Sigmoid colon (tissue), 6 donors: ENCODE measurements at regions not wholly inside any gene's neighbourhood (a gene's known extent, or its start where the extent isn't known, plus 50 kb on each side); places are given as distances from the start of the nearest gene placed in this dataset.

Source experiments
- DNase-seq: peaks from one replicate; pipeline ENCODE4 v3.0.0-alpha.2; 2019
- H3K27ac ChIP-seq, 4 donors: fragments of 200-600 bp; sonication (generic); one replicate each; pipeline ENCODE4 v1.5.1; 2016 to 2019; ENCODE audit warnings: mild to moderate bottlenecking in 1 of 4
- H3K27me3 ChIP-seq, 3 donors: fragments of 200-600 bp; sonication (generic); one replicate each; pipeline ENCODE4 v1.5.1; 2019; ENCODE audit warnings: mild to moderate bottlenecking in 1 of 3
- H3K36me3 ChIP-seq, 4 donors: fragments of 200-600 bp; sonication (generic); one replicate each; pipeline ENCODE4 v1.5.1; 2016 to 2019
- H3K4me1 ChIP-seq, 4 donors: fragments of 200-600 bp; sonication (generic); one replicate each; pipeline ENCODE4 v1.5.1; 2017 to 2019
- H3K4me3 ChIP-seq, 4 donors: fragments of 200-600 bp; sonication (generic); one replicate each; pipeline ENCODE4 v1.5.1; 2017 to 2019; ENCODE audit warnings: mild to moderate bottlenecking in 2 of 4, moderate library complexity in 1 of 4
- H3K9me3 ChIP-seq, 4 donors: fragments of 200-600 bp in 3 of 4; sonication (generic) in 3 of 4; one replicate each; pipeline versions ENCODE4 v1.5.1 to v1.6.1; 2013 to 2019
- CTCF ChIP-seq, 4 experiments: fragments of 450-650 bp in 3 of 4; fragments of 200-600 bp in 1 of 4; IDR thresholded peaks; one replicate each; pipeline ENCODE4 v1.5.1; 2016 to 2019; ENCODE audit warnings: antibody characterized with exemption in 4 of 4, mild to moderate bottlenecking in 3 of 4, moderate library complexity in 2 of 4
- EP300 ChIP-seq, 4 donors: sonication (generic); formaldehyde crosslinking; IDR thresholded peaks; one replicate each; pipeline ENCODE4 v1.6.1; 2017; ENCODE audit warnings: antibody characterized with exemption in 4 of 4
- POLR2A ChIP-seq, 2 donors: fragments of 450-650 bp; IDR thresholded peaks; one replicate each; pipeline ENCODE4 v1.6.1; 2016; ENCODE audit warnings: antibody characterized with exemption in 2 of 2, mild to moderate bottlenecking in 2 of 2, moderate library complexity in 2 of 2
- POLR2AphosphoS5 ChIP-seq, 4 donors: sonication (generic); formaldehyde crosslinking; IDR thresholded peaks; one replicate each; pipeline ENCODE4 v1.6.1; 2017; ENCODE audit warnings: antibody characterized with exemption in 4 of 4
- WGBS, 2 donors: extraction: QIAGEN DNeasy Blood & Tissue Kit; methylation state at CpG; one replicate each; pipeline ENCODE4 v1.1.7; 2013; 5-methylcytosine and 5-hydroxymethylcytosine counted together
- intact Hi-C: fragments of 100-400 bp; cut with DNase I; formaldehyde crosslinking; loops from one replicate; pipeline ENCODE4 v1.15.1; 2023
- donor health status: healthy with polysubstance abuse.
- donor health status: healthy.

DNA sequence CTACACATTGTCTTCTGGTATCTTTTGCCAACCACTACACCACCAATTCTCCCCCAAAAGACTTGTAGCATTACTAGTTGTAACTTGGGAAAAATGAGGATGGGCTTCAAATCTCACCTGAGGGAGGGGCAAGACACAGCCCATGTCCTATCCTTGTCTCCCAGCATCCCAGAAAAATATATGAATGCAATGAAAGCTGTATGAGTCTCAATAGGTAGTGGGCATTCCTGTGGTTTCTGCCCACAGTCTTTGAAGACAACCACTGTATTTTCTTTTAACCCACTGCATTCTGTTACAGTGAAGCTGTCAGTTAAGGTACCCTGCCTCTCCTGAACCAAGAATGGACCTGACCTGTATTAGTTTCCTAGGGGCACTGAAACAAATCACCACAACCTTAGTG lies 336.2 kb upstream of the TMPO start:
- Histone ChIP-seq H3K36me3 (no peaks in the 10 kb centered on the region), H3K4me1 (no peaks in the 10 kb centered on the region), H3K27me3 (no peaks in the 10 kb centered on the region), H3K9me3 (no peaks in the 10 kb centered on the region), H3K4me3 (no peak overlapping the region), H3K27ac (no peak overlapping the region)
- intact Hi-C loops = no loop called here
- no peak for TF ChIP-seq EP300 (IDR thresholded peaks at IDR 0.05)
- no peak for TF ChIP-seq POLR2A (IDR thresholded peaks at IDR 0.05)
- DNase-seq = no peak

- Histone ChIP-seq H3K27me3 (no peaks in the 10 kb centered on the region), H3K27ac (no peak overlapping the region), H3K4me1 (no peaks in the 10 kb centered on the region), H3K36me3 (no peaks in the 10 kb centered on the region), H3K9me3 (no peaks in the 10 kb centered on the region), H3K4me3 (no peak overlapping the region)
- no peak for DNase-seq
- WGBS, 2 donors = 81 to 82% methylated on average over 13 of the region's 13 CpGs
- TF ChIP-seq POLR2AphosphoS5 (IDR thresholded peaks at IDR 0.05) (no peak), POLR2A (IDR thresholded peaks at IDR 0.05) (no peak), CTCF (IDR thresholded peaks at IDR 0.05) (no peak), EP300 (IDR thresholded peaks at IDR 0.05) (no peak)
- intact Hi-C loops = no loop called here
Measured at GRCh38 chr12:98180603-98181002, 334.8 kb upstream of the TMPO start.

- Histone ChIP-seq H3K4me3 (no peak overlapping the region), H3K36me3 (no peaks in the 10 kb centered on the region), H3K9me3 (no peaks in the 10 kb centered on the region), H3K27ac (no peak overlapping the region), H3K27me3 (no peaks in the 10 kb centered on the region), H3K4me1 (no peaks in the 10 kb centered on the region)
- 94 to 96% methylated on average over 2 of the region's 2 CpGs for WGBS, 2 donors
- intact Hi-C loops = no loop called here
- DNase-seq = no peak
- TF ChIP-seq POLR2AphosphoS5 (IDR thresholded peaks at IDR 0.05) = no peak
- TF ChIP-seq POLR2A (IDR thresholded peaks at IDR 0.05) = no peak
- no peak for TF ChIP-seq CTCF (IDR thresholded peaks at IDR 0.05)
- TF ChIP-seq EP300 (IDR thresholded peaks at IDR 0.05) = no peak
Measured at GRCh38 chr12:98182821-98183220, 332.6 kb upstream of the TMPO start.

DNA sequence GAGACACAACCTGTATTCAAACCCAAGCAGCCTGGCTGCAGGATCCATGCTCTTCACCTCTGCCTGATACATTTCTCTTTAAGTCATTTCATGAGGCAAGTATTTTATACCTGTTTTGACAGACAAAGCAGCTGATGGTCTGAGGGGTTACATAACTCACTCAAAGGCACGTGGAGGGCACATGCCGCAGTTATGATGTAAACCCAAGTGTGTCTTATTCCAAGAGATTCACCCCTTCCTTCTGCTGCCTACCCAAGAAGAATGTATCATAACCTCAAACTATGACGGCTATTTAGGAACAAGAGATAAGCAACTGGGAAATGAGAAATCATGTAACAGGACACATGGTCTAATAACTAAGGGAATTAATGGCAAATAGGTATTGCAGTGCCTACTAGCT lies 329.8 kb upstream of the TMPO start:
- Histone ChIP-seq H3K27ac (no peak overlapping the region), H3K4me3 (no peak overlapping the region), H3K9me3 (no peaks in the 10 kb centered on the region), H3K36me3 (no peaks in the 10 kb centered on the region), H3K4me1 (no peaks in the 10 kb centered on the region), H3K27me3 (no peaks in the 10 kb centered on the region)
- intact Hi-C loops = no loop called here
- 70 to 77% methylated on average over 3 of the region's 3 CpGs for WGBS, 2 donors
- DNase-seq = no peak
- TF ChIP-seq POLR2AphosphoS5 (IDR thresholded peaks at IDR 0.05) = no peak
- TF ChIP-seq EP300 (IDR thresholded peaks at IDR 0.05) = no peak
- TF ChIP-seq CTCF (IDR thresholded peaks at IDR 0.05) = no peak
- TF ChIP-seq POLR2A (IDR thresholded peaks at IDR 0.05) = no peak

- no peaks in the 10 kb centered on the region for H3K36me3 ChIP-seq
- no peak for DNase-seq
- no peak overlapping the region for H3K27ac ChIP-seq
- TF ChIP-seq EP300 (IDR thresholded peaks at IDR 0.05) (no peak), POLR2AphosphoS5 (IDR thresholded peaks at IDR 0.05) (no peak), CTCF (IDR thresholded peaks at IDR 0.05) (no peak), POLR2A (IDR thresholded peaks at IDR 0.05) (no peak)
- intact Hi-C loops = no loop called here
- no peaks in the 10 kb centered on the region for H3K9me3 ChIP-seq
- H3K4me3 ChIP-seq = no peak overlapping the region
- 48 to 50% methylated on average over 5 of the region's 5 CpGs for WGBS, 2 donors
- H3K27me3 ChIP-seq = no peaks in the 10 kb centered on the region
- H3K4me1 ChIP-seq = no peaks in the 10 kb centered on the region
Measured at GRCh38 chr12:98188650-98189077, 326.7 kb upstream of the TMPO start.
